ENCODE measurements at regions not wholly inside any gene's neighbourhood (a gene's known extent, or its start where the extent isn't known, plus 50 kb on each side); places are given as distances from the start of the nearest gene placed in this dataset.

- ChIA-PET CTCF (no interaction called here), POLR2A (no interaction called here)
- H3K36me3 Mint-ChIP-seq (ENCODE audit: low read depth) = no peaks in the 10 kb centered on the region
- H3K9me3 Mint-ChIP-seq = peaks cover 10% of the 10 kb centered on the region
- H3K27ac Mint-ChIP-seq = no peak overlapping the region
- no peaks in the 10 kb centered on the region for H3K4me1 Mint-ChIP-seq (ENCODE audit: low read depth)
- H3K4me3 Mint-ChIP-seq = no peak overlapping the region
- no peaks in the 10 kb centered on the region for H3K27me3 Mint-ChIP-seq
- no peak for TF ChIP-seq CTCF (IDR thresholded peaks at IDR 0.05)
- intact Hi-C loops (cut with micrococcal nuclease) = no loop called here
- no peak for DNase-seq
- no peak for ATAC-seq
Measured at GRCh38 chr5:87827539-87827938, 414.8 kb upstream of the CCNH start.

- Mint-ChIP-seq H3K36me3 (ENCODE audit: low read depth) (no peaks in the 10 kb centered on the region), H3K4me1 (ENCODE audit: low read depth) (no peaks in the 10 kb centered on the region), H3K9me3 (peaks cover 3% of the 10 kb centered on the region), H3K27me3 (no peaks in the 10 kb centered on the region), H3K27ac (no peak overlapping the region), H3K4me3 (no peak overlapping the region)
- no peak for ATAC-seq
- no peak for DNase-seq
- intact Hi-C loops (cut with micrococcal nuclease) = no loop called here
- ChIA-PET CTCF (no interaction called here), POLR2A (no interaction called here)
- TF ChIP-seq CTCF (IDR thresholded peaks at IDR 0.05) = no peak
Measured at GRCh38 chr5:87826507-87826906, 413.8 kb upstream of the CCNH start.

DNA sequence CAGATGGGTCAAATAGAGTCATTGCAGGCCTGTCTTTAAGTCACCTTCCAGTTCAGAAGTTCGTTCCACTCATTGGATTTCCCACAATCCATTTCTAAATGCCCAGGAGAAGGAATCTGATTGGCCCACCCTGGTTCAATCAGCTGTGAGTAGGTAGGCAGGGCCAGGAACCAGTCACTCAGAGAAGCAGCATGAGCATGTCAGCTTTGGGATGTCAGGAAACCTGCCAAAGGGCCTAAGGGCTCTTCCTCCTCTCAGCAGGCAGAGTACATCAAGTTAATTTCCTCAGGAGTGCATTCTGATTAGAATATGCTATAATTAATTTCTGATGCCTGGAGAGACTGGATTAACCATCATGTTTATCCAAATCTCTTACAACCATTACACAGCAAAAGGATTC is 412.9 kb upstream of the CCNH start:
- CTCF ChIA-PET = interaction anchor here (0.6 kb wide), 1 partner anchor 44 kb away, joined by 3 read pairs; no protein-coding TSS in a partner anchor
- POLR2A ChIA-PET = no interaction called here
- TF ChIP-seq CTCF (IDR thresholded peaks at IDR 0.05) = no peak
- no peak overlapping the region for H3K27ac Mint-ChIP-seq
- H3K4me1 Mint-ChIP-seq (ENCODE audit: low read depth) = no peaks in the 10 kb centered on the region
- H3K9me3 Mint-ChIP-seq = peaks cover 3% of the 10 kb centered on the region
- intact Hi-C loops (cut with micrococcal nuclease) = no loop called here
- no peaks in the 10 kb centered on the region for H3K27me3 Mint-ChIP-seq
- no peaks in the 10 kb centered on the region for H3K36me3 Mint-ChIP-seq (ENCODE audit: low read depth)
- DNase-seq = no peak
- no peak overlapping the region for H3K4me3 Mint-ChIP-seq
- no peak for ATAC-seq

- no peak for TF ChIP-seq CTCF (IDR thresholded peaks at IDR 0.05)
- Mint-ChIP-seq H3K36me3 (ENCODE audit: low read depth) (no peaks in the 10 kb centered on the region), H3K27me3 (peaks cover 1% of the 10 kb centered on the region), H3K27ac (no peak overlapping the region), H3K4me1 (ENCODE audit: low read depth) (no peaks in the 10 kb centered on the region), H3K4me3 (no peak overlapping the region), H3K9me3 (peaks cover 1% of the 10 kb centered on the region)
- POLR2A ChIA-PET = no interaction called here
- no peak for DNase-seq
- intact Hi-C loops (cut with micrococcal nuclease) = no loop called here
- ATAC-seq = no peak
- CTCF ChIA-PET = no interaction called here
Measured at GRCh38 chr5:87807783-87808182, 395.1 kb upstream of the CCNH start.

GRCh38 chr5:87803352-87803751 is 390.6 kb upstream of the CCNH start:
- no peak overlapping the region for H3K27ac Mint-ChIP-seq
- no peaks in the 10 kb centered on the region for H3K4me1 Mint-ChIP-seq (ENCODE audit: low read depth)
- no peaks in the 10 kb centered on the region for H3K36me3 Mint-ChIP-seq (ENCODE audit: low read depth)
- CTCF ChIA-PET = interaction anchor here (0.9 to 1.0 kb wide), 2 partner anchors 22 to 888 kb away, joined by 3 read pairs; no protein-coding TSS in a partner anchor
- H3K9me3 Mint-ChIP-seq = no peaks in the 10 kb centered on the region
- intact Hi-C loops (cut with micrococcal nuclease) = no loop called here
- no peak for ATAC-seq
- POLR2A ChIA-PET = no interaction called here
- no peak overlapping the region for H3K4me3 Mint-ChIP-seq
- no peak for TF ChIP-seq CTCF (IDR thresholded peaks at IDR 0.05)
- no peak for DNase-seq
- peaks cover 2% of the 10 kb centered on the region for H3K27me3 Mint-ChIP-seq

Measured in activated CD8-positive, alpha-beta T cell treated with anti-CD3 and anti-CD28 coated beads for 36 hours (primary cell).